Gastroesophageal sphincter (tissue), 3 donors: ENCODE measurements at regions not wholly inside any gene's neighbourhood (a gene's known extent, or its start where the extent isn't known, plus 50 kb on each side); places are given as distances from the start of the nearest gene placed in this dataset.

ENCODE experiments used
- CTCF ChIP-seq, 4 experiments: fragments of 200-600 bp in 2 of 4; fragments of 450-650 bp in 2 of 4; sonication (generic) in 1 of 4; IDR thresholded peaks; one replicate each; pipeline ENCODE4 v1.5.1; 2017 to 2019; ENCODE audit warnings: antibody characterized with exemption in 4 of 4, mild to moderate bottlenecking in 2 of 4, moderate library complexity in 2 of 4
- EP300 ChIP-seq: sonication (generic); formaldehyde crosslinking; IDR thresholded peaks from one replicate; pipeline ENCODE4 v1.6.1; 2017; ENCODE audit warnings: antibody characterized with exemption, mild to moderate bottlenecking
- POLR2A ChIP-seq, 2 donors: fragments of 450-650 bp; IDR thresholded peaks; one replicate each; pipeline ENCODE4 v1.6.1; 2017; ENCODE audit warnings: antibody characterized with exemption in 2 of 2, mild to moderate bottlenecking in 2 of 2, moderate library complexity in 1 of 2
- POLR2AphosphoS5 ChIP-seq: sonication (generic); formaldehyde crosslinking; IDR thresholded peaks from one replicate; pipeline ENCODE4 v1.6.1; 2017; ENCODE audit warnings: antibody characterized with exemption

DNA sequence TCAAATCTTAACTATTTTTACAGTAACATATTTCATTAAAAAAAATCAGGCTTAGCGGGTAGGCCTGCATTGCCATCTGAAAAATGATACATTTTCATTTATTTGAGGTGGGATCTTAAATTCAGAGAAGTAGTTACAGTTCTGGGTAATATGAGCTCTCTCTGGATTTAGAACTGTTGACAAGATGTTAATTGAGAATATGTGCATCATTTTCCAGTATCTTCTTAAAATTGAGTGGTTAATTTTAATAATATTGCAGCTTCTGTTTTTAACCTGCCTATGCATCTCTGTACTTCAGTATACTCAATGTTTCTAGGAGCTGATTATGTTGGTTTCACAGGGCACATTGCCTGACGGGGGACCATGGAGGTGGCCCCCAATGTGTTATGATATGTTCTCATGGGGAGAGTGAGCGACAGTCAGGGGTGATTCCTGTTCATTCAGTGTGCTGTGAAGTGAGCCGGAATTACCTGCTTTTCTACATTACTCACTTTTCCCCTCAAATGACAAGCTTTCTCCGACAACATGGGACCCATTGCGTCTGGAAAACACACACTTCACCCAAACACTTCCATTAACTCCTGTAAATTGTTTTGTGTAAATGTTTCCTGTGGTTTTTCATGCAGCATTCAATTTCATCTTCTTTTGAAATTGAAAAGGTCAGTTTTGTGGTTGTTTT lies 406.2 kb downstream of the MTX2 start:
- TF ChIP-seq CTCF (IDR thresholded peaks at IDR 0.05) (no peak), POLR2A (IDR thresholded peaks at IDR 0.05) (no peak), POLR2AphosphoS5 (no peak), EP300 (no peak)
